ENCODE measurements at regions not wholly inside any gene's neighbourhood (a gene's known extent, or its start where the extent isn't known, plus 50 kb on each side); places are given as distances from the start of the nearest gene placed in this dataset.

- Mint-ChIP-seq H3K36me3 (ENCODE audit: low read depth) (no peaks in the 10 kb centered on the region), H3K9me3 (ENCODE audit: insufficient read depth) (no peaks in the 10 kb centered on the region), H3K27me3 (ENCODE audit: low read depth) (peaks cover 5% of the 10 kb centered on the region), H3K4me3 (no peak overlapping the region), H3K4me1 (ENCODE audit: low read depth) (no peaks in the 10 kb centered on the region), H3K27ac (no peak overlapping the region)
- DNase-seq (no peak), ATAC-seq (no peak)
- CTCF ChIA-PET, result no interaction called here
- POLR2A ChIA-PET, result no interaction called here
These were observed 105.9 kb upstream of the FOXC1 start for GRCh38 chr6:1503811-1504210.

DNA sequence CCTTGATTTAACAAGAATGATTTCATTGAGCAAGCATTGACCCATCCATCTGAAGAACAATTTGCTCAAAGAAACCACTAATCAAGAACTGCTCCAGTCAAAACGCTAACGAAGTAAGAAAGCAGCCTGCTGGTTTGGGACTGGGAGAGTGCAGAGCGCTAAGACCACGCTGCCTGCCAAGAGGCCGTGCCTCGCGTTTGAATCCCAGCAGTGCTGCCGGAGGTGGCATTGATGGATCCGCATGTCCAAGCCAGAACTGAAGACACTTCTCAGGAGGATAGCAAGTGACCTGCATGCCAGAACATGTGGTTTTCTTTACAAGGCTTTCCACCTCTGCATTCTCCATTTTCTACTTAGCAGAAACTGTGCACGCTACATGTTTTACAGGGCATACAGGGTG, 105.2 kb upstream of the FOXC1 start:
- H3K36me3 Mint-ChIP-seq (ENCODE audit: low read depth), result no peaks in the 10 kb centered on the region
- no peak overlapping the region for H3K27ac Mint-ChIP-seq
- no peaks in the 10 kb centered on the region for H3K4me1 Mint-ChIP-seq (ENCODE audit: low read depth)
- ChIA-PET POLR2A (no interaction called here), CTCF (no interaction called here)
- no peaks in the 10 kb centered on the region for H3K9me3 Mint-ChIP-seq (ENCODE audit: insufficient read depth)
- peaks cover 5% of the 10 kb centered on the region for H3K27me3 Mint-ChIP-seq (ENCODE audit: low read depth)
- no peak for DNase-seq
- no peak overlapping the region for H3K4me3 Mint-ChIP-seq
- no peak for ATAC-seq

- no peak for DNase-seq
- no peaks in the 10 kb centered on the region for H3K27me3 Mint-ChIP-seq (ENCODE audit: low read depth)
- no peak overlapping the region for H3K27ac Mint-ChIP-seq
- ChIA-PET CTCF (no interaction called here), POLR2A (no interaction called here)
- H3K4me1 Mint-ChIP-seq (ENCODE audit: low read depth), result no peaks in the 10 kb centered on the region
- no peaks in the 10 kb centered on the region for H3K36me3 Mint-ChIP-seq (ENCODE audit: low read depth)
- no peaks in the 10 kb centered on the region for H3K9me3 Mint-ChIP-seq (ENCODE audit: insufficient read depth)
- no peak for ATAC-seq
- no peak overlapping the region for H3K4me3 Mint-ChIP-seq
These were observed 102.5 kb upstream of the FOXC1 start for GRCh38 chr6:1507251-1507650.

GRCh38 chr6:1509241-1509640, 100.5 kb upstream of the FOXC1 start:
- no peaks in the 10 kb centered on the region for H3K4me1 Mint-ChIP-seq (ENCODE audit: low read depth)
- no peaks in the 10 kb centered on the region for H3K9me3 Mint-ChIP-seq (ENCODE audit: insufficient read depth)

DNA sequence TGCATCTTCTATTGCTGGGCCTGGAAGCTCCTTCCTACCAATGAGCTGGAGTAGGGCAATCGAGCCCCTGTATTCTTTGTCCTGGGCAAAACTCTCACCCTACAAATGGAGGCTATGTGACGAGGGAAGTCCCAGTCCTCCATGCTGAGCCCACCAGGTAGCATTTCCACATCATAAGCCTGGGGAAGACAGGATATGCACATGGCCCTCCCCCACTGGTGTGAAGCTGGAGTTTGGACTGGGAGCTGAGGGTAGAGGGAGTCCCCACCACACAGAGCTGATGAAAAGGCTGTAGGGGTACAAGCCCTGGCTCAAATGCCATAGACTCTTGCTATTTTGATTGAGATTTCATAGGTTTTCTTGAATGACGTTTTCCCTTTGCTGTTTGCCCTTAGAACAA, 99.5 kb upstream of the FOXC1 start:
- POLR2A ChIA-PET, result no interaction called here

More at GRCh38 chr6:1509241-1509640, 100.5 kb upstream of the FOXC1 start:
- ATAC-seq (no peak), DNase-seq (no peak)
- Mint-ChIP-seq H3K27me3 (ENCODE audit: low read depth) (peaks cover 4% of the 10 kb centered on the region), H3K27ac (no peak overlapping the region), H3K4me3 (no peak overlapping the region), H3K36me3 (ENCODE audit: low read depth) (no peaks in the 10 kb centered on the region)
- ChIA-PET CTCF (no interaction called here), POLR2A (no interaction called here)

GRCh38 chr6:1513215-1513780, 96.4 kb upstream of the FOXC1 start:
- Mint-ChIP-seq H3K27me3 (ENCODE audit: low read depth) (peaks cover 4% of the 10 kb centered on the region), H3K27ac (no peak overlapping the region), H3K9me3 (ENCODE audit: insufficient read depth) (no peaks in the 10 kb centered on the region), H3K4me3 (no peak overlapping the region), H3K36me3 (ENCODE audit: low read depth) (no peaks in the 10 kb centered on the region), H3K4me1 (ENCODE audit: low read depth) (peaks cover 4% of the 10 kb centered on the region)
- ChIA-PET CTCF (interaction anchor here (1.4 kb wide), 1 partner anchor 11 kb away, joined by 5 read pairs; no protein-coding TSS in a partner anchor), POLR2A (no interaction called here)
- DNase-seq (no peak), ATAC-seq (no peak)

More for the DNA sequence above, 99.5 kb upstream of the FOXC1 start:
- Mint-ChIP-seq H3K4me3 (no peak overlapping the region), H3K9me3 (ENCODE audit: insufficient read depth) (no peaks in the 10 kb centered on the region), H3K36me3 (ENCODE audit: low read depth) (no peaks in the 10 kb centered on the region), H3K4me1 (ENCODE audit: low read depth) (no peaks in the 10 kb centered on the region), H3K27me3 (ENCODE audit: low read depth) (peaks cover 4% of the 10 kb centered on the region), H3K27ac (no peak overlapping the region)
- DNase-seq, result no peak
- CTCF ChIA-PET, result interaction anchor here (0.7 kb wide), 1 partner anchor 900 kb away, joined by 3 read pairs; no protein-coding TSS in a partner anchor
- ATAC-seq, result no peak

DNA sequence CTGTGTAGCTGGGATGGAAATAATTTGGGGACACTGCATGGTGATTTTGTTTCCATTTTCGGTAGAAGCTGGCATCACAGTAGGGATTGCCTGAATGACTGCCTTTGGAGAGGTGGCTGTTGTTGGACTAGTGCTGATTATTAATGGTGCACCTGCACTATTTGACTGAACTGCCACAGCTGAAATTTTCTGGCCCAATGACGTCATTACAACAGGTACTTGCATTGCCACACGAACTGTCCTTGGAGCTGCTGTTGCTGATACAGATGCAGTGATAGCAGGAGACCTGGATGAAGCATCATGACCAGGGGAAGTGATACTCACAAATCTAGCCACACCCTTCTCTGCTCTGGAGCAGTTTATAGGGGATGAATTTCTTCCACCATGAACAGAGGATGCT, 95.6 kb upstream of the FOXC1 start:
- H3K27me3 Mint-ChIP-seq (ENCODE audit: low read depth), result peaks cover 4% of the 10 kb centered on the region
- no peak for DNase-seq
- no peak overlapping the region for H3K4me3 Mint-ChIP-seq
- H3K27ac Mint-ChIP-seq, result no peak overlapping the region
- no peak for ATAC-seq
- CTCF ChIA-PET, result interaction anchor here (1.4 kb wide), 1 partner anchor 10 kb away, joined by 5 read pairs; no protein-coding TSS in a partner anchor
- no peaks in the 10 kb centered on the region for H3K9me3 Mint-ChIP-seq (ENCODE audit: insufficient read depth)
- POLR2A ChIA-PET, result no interaction called here
- H3K36me3 Mint-ChIP-seq (ENCODE audit: low read depth), result no peaks in the 10 kb centered on the region
- H3K4me1 Mint-ChIP-seq (ENCODE audit: low read depth), result peaks cover 4% of the 10 kb centered on the region

GRCh38 chr6:1515280-1515679, 94.4 kb upstream of the FOXC1 start:
- Mint-ChIP-seq H3K27me3 (ENCODE audit: low read depth) (peaks cover 4% of the 10 kb centered on the region), H3K4me1 (ENCODE audit: low read depth) (peaks cover 4% of the 10 kb centered on the region), H3K36me3 (ENCODE audit: low read depth) (no peaks in the 10 kb centered on the region), H3K4me3 (no peak overlapping the region), H3K27ac (no peak overlapping the region), H3K9me3 (ENCODE audit: insufficient read depth) (no peaks in the 10 kb centered on the region)
- ChIA-PET POLR2A (interaction anchor here (0.7 kb wide), 1 partner anchor 20 kb away, joined by 3 read pairs; no protein-coding TSS in a partner anchor), CTCF (no interaction called here)
- ATAC-seq (no peak), DNase-seq (no peak)

DNA sequence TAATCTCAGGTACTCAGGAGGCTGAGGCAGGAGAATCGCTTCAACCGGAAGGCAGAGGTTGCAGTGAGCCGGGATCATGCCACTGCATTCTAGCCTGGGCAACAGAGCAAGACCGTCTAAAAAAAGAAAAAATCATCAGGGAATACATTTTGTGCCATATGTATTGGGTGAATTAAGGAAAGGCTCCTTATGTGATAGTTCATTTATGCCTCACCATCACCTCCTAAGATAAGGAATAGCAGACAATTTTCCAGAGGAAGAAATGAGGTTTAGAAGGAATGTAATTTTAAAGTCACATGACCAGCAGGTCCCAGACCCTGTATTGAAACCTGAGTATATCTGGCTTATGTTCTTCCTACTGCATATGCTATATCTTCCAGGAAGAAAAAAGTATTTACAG, 93.9 kb upstream of the FOXC1 start:
- H3K4me3 Mint-ChIP-seq, result no peak overlapping the region
- no peak for ATAC-seq
- ChIA-PET POLR2A (no interaction called here), CTCF (no interaction called here)
- no peak overlapping the region for H3K27ac Mint-ChIP-seq
- peaks cover 4% of the 10 kb centered on the region for H3K27me3 Mint-ChIP-seq (ENCODE audit: low read depth)
- DNase-seq, result no peak
- H3K4me1 Mint-ChIP-seq (ENCODE audit: low read depth), result peaks cover 4% of the 10 kb centered on the region
- no peaks in the 10 kb centered on the region for H3K9me3 Mint-ChIP-seq (ENCODE audit: insufficient read depth)
- no peaks in the 10 kb centered on the region for H3K36me3 Mint-ChIP-seq (ENCODE audit: low read depth)

- Mint-ChIP-seq H3K36me3 (ENCODE audit: low read depth) (no peaks in the 10 kb centered on the region), H3K27me3 (ENCODE audit: low read depth) (peaks cover 4% of the 10 kb centered on the region), H3K9me3 (ENCODE audit: insufficient read depth) (no peaks in the 10 kb centered on the region), H3K27ac (no peak overlapping the region), H3K4me1 (ENCODE audit: low read depth) (peaks cover 4% of the 10 kb centered on the region), H3K4me3 (no peak overlapping the region)
- ChIA-PET POLR2A (no interaction called here), CTCF (no interaction called here)
- ATAC-seq, result no peak
- DNase-seq, result no peak
These were observed 92.8 kb upstream of the FOXC1 start for GRCh38 chr6:1516742-1517520.

GRCh38 chr6:1518855-1519254, 90.9 kb upstream of the FOXC1 start:
- DNase-seq (no peak), ATAC-seq (no peak)
- no peaks in the 10 kb centered on the region for H3K9me3 Mint-ChIP-seq (ENCODE audit: insufficient read depth)
- no peaks in the 10 kb centered on the region for H3K36me3 Mint-ChIP-seq (ENCODE audit: low read depth)
- H3K4me3 Mint-ChIP-seq, result no peak overlapping the region
- POLR2A ChIA-PET, result no interaction called here
- H3K27ac Mint-ChIP-seq, result no peak overlapping the region
- H3K4me1 Mint-ChIP-seq (ENCODE audit: low read depth), result peaks cover 4% of the 10 kb centered on the region
- peaks cover 4% of the 10 kb centered on the region for H3K27me3 Mint-ChIP-seq (ENCODE audit: low read depth)
- CTCF ChIA-PET, result no interaction called here

- H3K4me3 Mint-ChIP-seq, result no peak overlapping the region
- DNase-seq (no peak), ATAC-seq (no peak)
- ChIA-PET CTCF (no interaction called here), POLR2A (no interaction called here)
- H3K36me3 Mint-ChIP-seq (ENCODE audit: low read depth), result no peaks in the 10 kb centered on the region
- peaks cover 4% of the 10 kb centered on the region for H3K27me3 Mint-ChIP-seq (ENCODE audit: low read depth)
- no peaks in the 10 kb centered on the region for H3K9me3 Mint-ChIP-seq (ENCODE audit: insufficient read depth)
- H3K27ac Mint-ChIP-seq, result no peak overlapping the region
- H3K4me1 Mint-ChIP-seq (ENCODE audit: low read depth), result peaks cover 8% of the 10 kb centered on the region
These were observed 90.1 kb upstream of the FOXC1 start for GRCh38 chr6:1519597-1519996.

All from activated CD8-positive, alpha-beta T cell treated with anti-CD3 and anti-CD28 coated beads, Interleukin-2, amount 10 ng/mL, durations not matched to agents 7 days and 5 days (primary cell).